GM19351 (cell line): ENCODE measurements at regions not wholly inside any gene's neighbourhood (a gene's known extent, or its start where the extent isn't known, plus 50 kb on each side); places are given as distances from the start of the nearest gene placed in this dataset.

ENCODE experiments used
- ATAC-seq: cut with Tn5 transposase; IDR thresholded peaks from one replicate; pipeline ENCODE4 v1.9.1; 2021; ENCODE audit warnings: mild to moderate bottlenecking, moderate library complexity; ENCODE audit not compliant: unreplicated experiment

DNA sequence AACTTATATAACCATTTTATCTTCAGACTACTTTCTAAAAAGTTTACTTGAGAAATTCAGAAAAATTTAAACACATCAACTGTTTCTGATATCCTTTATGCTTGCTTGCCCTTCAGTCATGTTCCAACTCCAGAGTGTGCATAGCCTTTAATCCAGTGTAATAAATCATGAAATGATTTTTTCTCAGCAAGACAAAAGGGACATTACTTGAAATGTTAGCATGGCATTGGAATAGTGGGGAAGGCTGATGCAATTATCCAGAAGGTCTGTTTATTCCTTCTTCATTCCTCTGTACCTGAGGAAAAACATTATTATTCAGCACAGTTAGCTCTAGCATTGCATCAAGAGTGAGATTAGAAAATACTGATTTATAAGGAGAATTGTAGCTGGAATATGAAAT, 209.9 kb downstream of the SLC7A11 start:
- ATAC-seq: no peak

GRCh38 chr4:138030375-138030774, 211.8 kb downstream of the SLC7A11 start:
- ATAC-seq: no peak

- ATAC-seq: no peak
These were observed 213.2 kb downstream of the SLC7A11 start for GRCh38 chr4:138028923-138029322.

DNA sequence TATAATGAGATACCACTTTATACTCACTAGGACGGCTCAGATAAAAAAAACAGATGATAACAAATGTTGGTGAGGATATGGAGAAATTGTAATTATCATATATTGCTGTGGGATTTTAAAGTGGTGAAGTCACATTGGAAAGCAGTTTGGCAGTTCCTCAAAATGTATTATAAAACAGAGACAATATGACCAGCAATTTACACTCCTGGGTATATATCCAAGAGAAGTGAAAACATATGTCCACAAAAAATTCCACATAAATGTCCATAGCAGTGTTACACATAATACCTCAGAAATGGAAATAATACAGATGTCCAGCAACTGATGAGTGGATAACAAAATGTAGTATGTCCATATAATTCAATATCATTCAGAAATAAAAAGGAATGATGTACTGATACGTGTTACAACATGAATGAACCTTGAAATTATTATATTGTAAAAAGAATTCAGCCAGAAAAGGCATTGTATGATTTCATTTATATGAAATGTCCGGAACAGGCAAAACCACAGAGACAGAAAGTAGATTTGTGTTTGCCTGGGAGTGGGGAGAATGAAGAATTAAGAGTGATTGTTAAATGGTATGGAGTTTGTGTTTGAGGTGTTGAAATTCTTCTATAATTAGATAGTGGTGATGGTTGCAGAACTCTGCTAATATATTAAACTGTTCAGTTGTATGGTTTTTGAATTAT, 220.9 kb downstream of the SLC7A11 start:
- ATAC-seq: no peak

DNA sequence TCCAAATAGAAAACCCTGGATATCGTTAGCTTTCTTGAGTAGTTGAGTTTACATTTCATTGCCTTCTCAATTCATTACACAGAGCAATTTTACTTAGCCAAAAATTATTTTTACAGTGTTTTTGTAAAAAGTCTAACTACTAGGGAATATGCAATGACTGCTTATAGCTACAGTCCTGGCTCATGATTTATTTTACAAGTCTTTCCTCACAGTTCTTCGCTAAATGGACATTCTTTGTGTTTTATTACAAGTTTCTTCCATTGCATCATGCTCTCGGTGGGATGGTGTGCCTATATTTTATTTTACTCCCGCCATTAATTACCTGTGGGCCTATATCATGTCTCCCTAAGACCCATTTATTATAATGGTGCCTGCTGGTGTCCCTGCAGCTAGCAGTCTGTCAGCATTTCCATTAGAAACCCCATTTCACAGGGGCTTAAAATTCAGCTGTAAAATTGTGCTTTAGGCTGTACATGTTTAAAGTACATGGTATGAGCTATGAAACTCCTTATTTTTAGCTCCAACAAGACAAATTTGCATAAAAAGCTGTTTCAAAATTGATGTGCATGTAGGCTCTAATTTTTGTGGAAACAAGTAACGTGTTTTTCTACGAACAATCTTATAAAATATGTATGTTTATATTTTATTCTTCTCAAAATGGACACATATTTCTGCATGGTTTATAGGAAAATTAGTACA, 227.4 kb downstream of the SLC7A11 start:
- ATAC-seq: no peak

GRCh38 chr4:138013625-138014024, 228.5 kb downstream of the SLC7A11 start:
- no peak for ATAC-seq

DNA sequence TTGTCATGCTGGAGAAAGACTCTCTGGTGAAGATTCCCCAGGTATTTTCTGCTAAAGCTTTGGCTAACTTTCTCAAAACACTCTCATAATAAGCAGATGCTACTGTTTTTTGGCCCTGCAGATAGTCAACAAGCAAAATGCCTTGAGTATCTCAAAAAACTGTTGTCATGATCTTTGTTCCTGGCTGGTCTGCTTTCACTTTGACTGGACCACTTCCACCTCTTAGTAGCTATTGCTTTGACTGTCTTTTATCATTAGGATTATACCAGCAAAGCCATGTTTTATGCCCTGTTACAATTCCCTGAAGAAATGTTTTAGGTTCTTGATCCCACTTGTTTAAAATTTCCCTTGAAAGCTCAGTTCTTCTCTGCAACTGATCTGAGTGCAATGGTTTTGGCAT, 231.5 kb downstream of the SLC7A11 start:
- peak; percentile 86 for ATAC-seq

DNA sequence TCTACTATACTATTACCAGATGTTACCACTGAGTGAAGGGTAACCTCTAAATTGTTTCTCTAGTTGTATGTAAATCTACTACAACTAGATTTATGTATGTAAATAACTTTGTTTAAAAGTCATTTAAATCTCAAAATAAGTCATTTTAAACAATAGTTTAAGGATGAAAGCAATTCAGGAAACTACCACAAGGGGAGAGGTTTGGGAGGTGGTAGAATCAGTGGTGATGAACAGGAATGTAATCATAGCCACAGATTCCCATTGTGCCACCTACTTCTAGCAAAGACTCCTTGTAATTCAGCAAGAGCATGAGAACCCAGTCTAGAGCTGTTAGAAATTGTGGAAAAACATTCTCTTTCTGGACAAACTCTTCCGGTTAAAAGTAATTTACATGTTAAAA, 234.6 kb downstream of the SLC7A11 start:
- ATAC-seq: no peak

- ATAC-seq: no peak
These were observed 236.7 kb downstream of the SLC7A11 start for GRCh38 chr4:138005486-138005885.

DNA sequence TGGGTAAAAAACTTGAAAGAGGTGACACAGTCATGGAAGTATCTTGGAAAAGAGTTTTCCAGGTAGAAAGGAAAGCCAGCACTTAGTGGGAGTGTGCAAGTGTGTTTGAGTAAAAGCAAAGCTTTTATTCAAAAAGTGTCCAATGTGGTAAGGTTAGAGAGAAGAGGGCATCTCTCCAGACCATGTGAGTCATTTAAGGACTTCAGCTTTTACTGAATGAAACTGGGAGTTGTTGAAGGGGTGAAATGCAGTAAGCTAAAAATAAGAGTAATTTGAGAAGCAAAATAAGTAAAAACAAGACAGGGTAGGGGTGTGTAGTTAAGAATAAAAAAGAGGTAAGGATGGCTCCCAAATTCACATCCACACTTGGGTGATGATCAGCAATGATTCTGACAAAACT, 238.9 kb downstream of the SLC7A11 start:
- ATAC-seq: peak; percentile 98

GRCh38 chr4:137998666-137999429, 243.3 kb downstream of the SLC7A11 start:
- no peak for ATAC-seq

GRCh38 chr4:137997496-137997895, 244.7 kb downstream of the SLC7A11 start:
- ATAC-seq: no peak

DNA sequence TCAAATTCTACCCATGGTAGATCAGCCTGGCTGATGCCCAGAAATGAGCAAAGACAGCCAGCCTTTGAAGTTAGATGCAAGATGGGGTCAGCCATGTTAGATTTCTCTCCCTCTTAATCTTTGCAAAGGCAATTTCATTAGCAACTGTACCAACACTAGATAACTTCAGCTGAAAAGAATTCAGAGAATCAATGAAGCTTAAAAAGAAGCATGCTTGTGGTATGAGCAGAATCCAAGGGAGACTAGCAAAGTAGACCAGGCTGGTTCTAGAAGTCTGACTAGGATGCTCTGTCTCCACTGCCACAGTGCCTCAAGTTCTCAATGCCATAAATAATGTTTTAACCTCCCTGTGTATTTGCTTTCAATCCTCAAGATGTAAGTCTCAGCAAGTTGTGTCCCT, 247.3 kb downstream of the SLC7A11 start:
- no peak for ATAC-seq

GRCh38 chr4:137993232-137993631, 248.9 kb downstream of the SLC7A11 start:
- no peak for ATAC-seq

- no peak for ATAC-seq
These were observed 260.9 kb downstream of the SLC7A11 start for GRCh38 chr4:137981277-137981676.

GRCh38 chr4:137980641-137981040, 261.5 kb downstream of the SLC7A11 start:
- no peak for ATAC-seq

- no peak for ATAC-seq
These were observed 262.2 kb downstream of the SLC7A11 start for GRCh38 chr4:137979938-137980337.

GRCh38 chr4:137968956-137969678, 273.0 kb downstream of the SLC7A11 start:
- no peak for ATAC-seq

DNA sequence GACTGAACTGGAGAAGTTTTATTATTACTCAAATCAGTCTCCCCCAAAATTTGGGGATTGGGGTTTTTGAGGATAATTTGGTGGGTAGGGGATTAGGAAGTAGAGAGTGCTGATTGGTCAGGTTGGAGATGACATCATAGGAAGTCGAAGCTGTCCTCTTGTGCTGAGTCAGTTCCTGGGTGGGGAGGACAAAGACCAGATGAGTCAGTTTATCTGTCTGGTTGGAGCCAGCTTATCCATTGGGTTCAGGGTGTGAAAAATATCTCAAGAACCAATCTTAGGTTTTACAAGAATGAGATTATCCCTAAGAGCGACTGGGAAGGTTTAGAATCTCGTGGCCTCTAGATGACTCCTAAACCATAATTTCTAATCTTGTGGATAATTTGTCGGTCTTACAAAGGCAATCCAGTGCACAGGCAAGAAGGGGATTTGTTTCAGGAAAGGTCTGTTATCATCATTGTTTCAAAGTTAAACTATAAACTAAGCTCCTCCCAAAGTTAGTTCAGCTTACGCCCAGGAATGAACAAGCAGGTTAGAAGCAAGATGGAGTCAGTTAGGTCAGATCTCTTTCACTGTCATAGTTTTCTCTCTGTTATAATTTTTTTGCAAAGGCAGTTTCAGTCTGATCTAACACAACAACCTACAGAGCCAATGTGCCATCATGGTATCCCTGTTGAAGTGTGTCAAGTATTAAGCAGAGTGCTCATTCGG, 274.5 kb downstream of the SLC7A11 start:
- ATAC-seq: no peak

- no peak for ATAC-seq
These were observed 275.6 kb downstream of the SLC7A11 start for GRCh38 chr4:137966504-137966903.

- no peak for ATAC-seq
These were observed 281.1 kb downstream of the SLC7A11 start for GRCh38 chr4:137961051-137961438.
